Activated CD8-positive, alpha-beta T cell treated with anti-CD3 and anti-CD28 coated beads for 36 hours (primary cell): ENCODE measurements at regions not wholly inside any gene's neighbourhood (a gene's known extent, or its start where the extent isn't known, plus 50 kb on each side); places are given as distances from the start of the nearest gene placed in this dataset.

Source experiments
- ATAC-seq: fragments of 200-7000 bp; cut with Tn5 transposase; one replicate; pipeline ENCODE4 v1.10.0; 2021; ENCODE audit warnings: mild to moderate bottlenecking, moderate library complexity
- CTCF ChIA-PET: fragments of 350-600 bp; sonication (Branson Sonifier 250); formaldehyde crosslinking; loops from one replicate; lab custom pipeline; 2021; ENCODE audit warnings: antibody characterized with exemption; lab: Charles Lee
- POLR2A ChIA-PET: fragments of 350-600 bp; sonication (Branson Sonifier 250); formaldehyde crosslinking; loops from one replicate; lab custom pipeline; 2021; ENCODE audit warnings: antibody characterized with exemption; lab: Charles Lee
- DNase-seq: peaks from one replicate; pipeline ENCODE4 v3.0.0-alpha.2; 2020
- H3K27ac Mint-ChIP-seq: one replicate; pipeline ENCODE4 v1.8.0; 2021; ENCODE audit warnings: mild to moderate bottlenecking, mixed read lengths
- H3K27me3 Mint-ChIP-seq: one replicate; pipeline ENCODE4 v1.8.0; 2021; ENCODE audit warnings: mixed read lengths
- H3K36me3 Mint-ChIP-seq: one replicate; pipeline ENCODE4 v1.8.0; 2021; ENCODE audit warnings: low read depth, mixed read lengths
- H3K4me1 Mint-ChIP-seq: one replicate; pipeline ENCODE4 v1.8.0; 2021; ENCODE audit warnings: low read depth, mixed read lengths
- H3K4me3 Mint-ChIP-seq: one replicate; pipeline ENCODE4 v1.8.0; 2021; ENCODE audit warnings: mild to moderate bottlenecking, moderate library complexity, mixed read lengths
- H3K9me3 Mint-ChIP-seq: one replicate; pipeline ENCODE4 v1.8.0; 2021; ENCODE audit warnings: mixed read lengths
- intact Hi-C: fragments of 100-400 bp; cut with micrococcal nuclease; formaldehyde crosslinking; loops from one replicate; pipeline ENCODE4 v1.10.0; 2022
- TF ChIP-seq, protein P1 (sequence below): fragments of 200-600 bp; IDR thresholded peaks from one replicate; pipeline ENCODE4 v1.8.0; 2022; ENCODE audit warnings: antibody characterized with exemption, mild to moderate bottlenecking

DNA sequence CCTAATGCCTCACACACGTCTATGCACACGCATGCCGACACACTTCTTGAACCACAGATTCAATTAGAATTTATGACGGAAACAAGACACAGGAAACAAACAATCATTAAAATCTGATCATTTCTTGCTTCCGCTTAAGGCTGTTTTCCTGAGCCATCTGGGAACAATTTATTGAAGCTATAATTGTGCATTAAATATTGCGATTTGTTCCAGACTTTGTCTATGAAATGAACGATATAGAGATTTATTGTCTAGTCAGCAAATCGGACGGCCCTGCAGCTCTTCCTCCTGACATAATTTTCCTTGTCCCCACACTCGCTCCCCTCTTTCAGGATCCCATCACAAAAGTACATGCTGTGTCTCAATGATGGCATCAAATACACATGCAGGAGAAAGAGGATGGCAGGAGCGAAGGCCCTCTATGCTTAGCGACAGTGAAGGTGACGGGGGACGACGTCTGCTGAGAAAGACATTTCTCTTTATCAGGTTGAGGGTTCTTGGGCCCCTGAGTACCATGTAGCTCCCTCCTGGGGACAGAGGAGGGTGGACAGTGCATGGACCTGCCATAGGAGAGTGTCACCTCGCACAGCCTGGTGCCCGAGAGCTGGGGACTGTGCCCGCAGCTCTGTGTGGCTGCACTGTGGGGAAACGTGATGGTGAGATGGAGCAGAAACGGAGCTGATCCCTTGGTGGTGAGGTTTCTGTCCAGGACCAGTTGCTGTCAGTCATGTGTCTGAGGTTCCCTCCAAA lies 157.3 kb downstream of the ACKR3 start:
- Mint-ChIP-seq H3K27ac (no peak overlapping the region), H3K4me1 (no peaks in the 10 kb centered on the region), H3K4me3 (no peak overlapping the region), H3K9me3 (no peaks in the 10 kb centered on the region), H3K36me3 (no peaks in the 10 kb centered on the region), H3K27me3 (no peaks in the 10 kb centered on the region)
- CTCF ChIA-PET, result no interaction called here
- no peak for ATAC-seq
- intact Hi-C loops, result no loop called here
- POLR2A ChIA-PET, result no interaction called here
- no peak for DNase-seq
- TF ChIP-seq, protein P1, sequence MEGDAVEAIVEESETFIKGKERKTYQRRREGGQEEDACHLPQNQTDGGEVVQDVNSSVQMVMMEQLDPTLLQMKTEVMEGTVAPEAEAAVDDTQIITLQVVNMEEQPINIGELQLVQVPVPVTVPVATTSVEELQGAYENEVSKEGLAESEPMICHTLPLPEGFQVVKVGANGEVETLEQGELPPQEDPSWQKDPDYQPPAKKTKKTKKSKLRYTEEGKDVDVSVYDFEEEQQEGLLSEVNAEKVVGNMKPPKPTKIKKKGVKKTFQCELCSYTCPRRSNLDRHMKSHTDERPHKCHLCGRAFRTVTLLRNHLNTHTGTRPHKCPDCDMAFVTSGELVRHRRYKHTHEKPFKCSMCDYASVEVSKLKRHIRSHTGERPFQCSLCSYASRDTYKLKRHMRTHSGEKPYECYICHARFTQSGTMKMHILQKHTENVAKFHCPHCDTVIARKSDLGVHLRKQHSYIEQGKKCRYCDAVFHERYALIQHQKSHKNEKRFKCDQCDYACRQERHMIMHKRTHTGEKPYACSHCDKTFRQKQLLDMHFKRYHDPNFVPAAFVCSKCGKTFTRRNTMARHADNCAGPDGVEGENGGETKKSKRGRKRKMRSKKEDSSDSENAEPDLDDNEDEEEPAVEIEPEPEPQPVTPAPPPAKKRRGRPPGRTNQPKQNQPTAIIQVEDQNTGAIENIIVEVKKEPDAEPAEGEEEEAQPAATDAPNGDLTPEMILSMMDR, result no peak

GRCh38 chr2:236728916-236729670 lies 159.5 kb downstream of the ACKR3 start:
- ATAC-seq, result no peak
- POLR2A ChIA-PET, result no interaction called here

GRCh38 chr2:236730393-236730792 lies 160.8 kb downstream of the ACKR3 start:
- POLR2A ChIA-PET, result no interaction called here
- ATAC-seq (no peak), DNase-seq (no peak)
- no peak overlapping the region for H3K4me3 Mint-ChIP-seq
- no peak overlapping the region for H3K27ac Mint-ChIP-seq
- intact Hi-C loops, result loop anchor here (2.0 kb wide), 1 partner anchor 36 kb away; no protein-coding TSS in a partner anchor
- no peaks in the 10 kb centered on the region for H3K27me3 Mint-ChIP-seq
- no peaks in the 10 kb centered on the region for H3K36me3 Mint-ChIP-seq
- TF ChIP-seq, protein P1, result no peak
- H3K9me3 Mint-ChIP-seq, result no peaks in the 10 kb centered on the region
- H3K4me1 Mint-ChIP-seq, result no peaks in the 10 kb centered on the region
- CTCF ChIA-PET, result no interaction called here

More at GRCh38 chr2:236728916-236729670, 159.5 kb downstream of the ACKR3 start:
- H3K4me3 Mint-ChIP-seq, result no peak overlapping the region
- no peaks in the 10 kb centered on the region for H3K4me1 Mint-ChIP-seq
- DNase-seq, result no peak
- no peak overlapping the region for H3K27ac Mint-ChIP-seq
- H3K27me3 Mint-ChIP-seq, result no peaks in the 10 kb centered on the region
- CTCF ChIA-PET, result no interaction called here
- no peaks in the 10 kb centered on the region for H3K9me3 Mint-ChIP-seq
- intact Hi-C loops, result no loop called here
- H3K36me3 Mint-ChIP-seq, result no peaks in the 10 kb centered on the region
- TF ChIP-seq, protein P1, result no peak

DNA sequence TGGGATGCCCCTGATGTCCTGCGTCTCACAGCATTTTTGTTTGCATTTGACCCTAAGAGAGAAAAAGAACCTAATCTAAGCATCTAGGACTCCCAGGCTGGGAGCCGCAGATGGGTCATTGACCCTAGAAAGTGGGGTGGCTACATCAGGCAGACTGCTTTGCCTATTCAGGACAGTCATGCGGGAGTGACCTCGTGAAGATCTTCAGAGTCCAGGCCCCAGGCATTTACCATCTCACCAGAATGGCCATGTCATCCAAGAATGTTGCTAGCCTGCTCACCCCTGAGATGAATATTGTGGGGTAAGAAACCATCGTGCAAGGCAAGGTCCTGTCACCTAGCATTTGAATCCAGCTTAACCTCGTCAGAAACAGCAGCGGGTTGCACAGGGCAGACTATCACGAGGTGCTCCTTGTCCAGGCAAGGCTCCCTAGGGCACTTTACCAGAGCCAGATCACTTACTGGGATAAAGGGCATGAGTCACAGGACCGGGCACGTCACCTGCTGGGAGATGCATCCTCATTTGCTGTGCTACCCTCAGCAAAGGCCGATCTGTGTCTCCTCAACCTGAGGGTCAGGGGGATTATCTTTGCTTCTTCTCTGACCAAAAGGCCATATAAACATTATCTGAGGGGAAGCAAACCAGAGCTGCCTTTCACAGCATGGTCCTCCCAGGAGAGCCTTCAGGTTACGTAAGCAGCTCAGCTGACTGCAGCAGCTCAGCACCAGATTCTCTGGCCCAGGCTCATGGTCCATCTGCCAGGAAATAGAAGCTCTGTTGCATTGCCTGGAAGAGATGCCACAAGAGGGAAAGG lies 162.3 kb downstream of the ACKR3 start:
- Mint-ChIP-seq H3K27ac (no peak overlapping the region), H3K4me1 (no peaks in the 10 kb centered on the region), H3K27me3 (peaks cover 3% of the 10 kb centered on the region), H3K9me3 (no peaks in the 10 kb centered on the region), H3K4me3 (no peak overlapping the region), H3K36me3 (no peaks in the 10 kb centered on the region)
- ChIA-PET POLR2A (no interaction called here), CTCF (no interaction called here)
- ATAC-seq (no peak), DNase-seq (no peak)
- TF ChIP-seq, protein P1, result no peak
- intact Hi-C loops, result loop anchor here (2.0 kb wide), 1 partner anchor 37 kb away; no protein-coding TSS in a partner anchor
